CD4-positive, alpha-beta T cell treated with Interleukin-17A for 4 hours (primary cell): ENCODE measurements at regions not wholly inside any gene's neighbourhood (a gene's known extent, or its start where the extent isn't known, plus 50 kb on each side); places are given as distances from the start of the nearest gene placed in this dataset.
"Not testable (repeated sequence)": the region's sequence is repeated elsewhere in the genome, so short reads cannot be mapped to it uniquely, and the experiment has no call there.

Source experiments
- DNase-seq: peaks from one replicate; pipeline ENCODE4 v3.0.0-alpha.2; 2020; ENCODE audit warnings: mixed read lengths

GRCh38 chr18:70536370-70537062 lies 247.7 kb downstream of the SOCS6 start:
- DNase-seq = no peak

GRCh38 chr18:70535041-70535440 lies 246.2 kb downstream of the SOCS6 start:
- no peak for DNase-seq

- DNase-seq = not testable (repeated sequence)
Measured at GRCh38 chr18:70525322-70525721, 236.5 kb downstream of the SOCS6 start.

GRCh38 chr18:70523792-70524182 lies 234.9 kb downstream of the SOCS6 start:
- no peak for DNase-seq

- no peak for DNase-seq
Measured at GRCh38 chr18:70523035-70523791, 234.4 kb downstream of the SOCS6 start.

- DNase-seq = no peak
Measured at GRCh38 chr18:70522183-70522680, 233.4 kb downstream of the SOCS6 start.

GRCh38 chr18:70520867-70521266 lies 232.0 kb downstream of the SOCS6 start:
- no peak for DNase-seq

GRCh38 chr18:70513502-70514171 lies 224.8 kb downstream of the SOCS6 start:
- no peak for DNase-seq

- DNase-seq = no peak
Measured at GRCh38 chr18:70507970-70508369, 219.1 kb downstream of the SOCS6 start.

GRCh38 chr18:70506511-70506910 lies 217.7 kb downstream of the SOCS6 start:
- DNase-seq = no peak

- no peak for DNase-seq
Measured at GRCh38 chr18:70503060-70503459, 214.2 kb downstream of the SOCS6 start.

- no peak for DNase-seq
Measured at GRCh38 chr18:70501358-70501757, 212.5 kb downstream of the SOCS6 start.

- no peak for DNase-seq
Measured at GRCh38 chr18:70500748-70501147, 211.9 kb downstream of the SOCS6 start.

GRCh38 chr18:70499218-70499691 lies 210.4 kb downstream of the SOCS6 start:
- DNase-seq = peak; percentile 6

- DNase-seq = no peak
Measured at GRCh38 chr18:70496353-70497294, 207.8 kb downstream of the SOCS6 start.

- no peak for DNase-seq
Measured at GRCh38 chr18:70494524-70494923, 205.7 kb downstream of the SOCS6 start.

- DNase-seq = no peak
Measured at GRCh38 chr18:70493461-70493860, 204.6 kb downstream of the SOCS6 start.

- DNase-seq = peak; percentile 66
Measured at GRCh38 chr18:70491734-70492348, 203.0 kb downstream of the SOCS6 start.

- DNase-seq = peak; percentile 63
Measured at GRCh38 chr18:70489986-70490933, 201.4 kb downstream of the SOCS6 start.

- no peak for DNase-seq
Measured at GRCh38 chr18:70489571-70489970, 200.7 kb downstream of the SOCS6 start.

GRCh38 chr18:70469916-70470315 lies 181.1 kb downstream of the SOCS6 start:
- no peak for DNase-seq
